GM12874 (cell line): ENCODE measurements at regions not wholly inside any gene's neighbourhood (a gene's known extent, or its start where the extent isn't known, plus 50 kb on each side); places are given as distances from the start of the nearest gene placed in this dataset.

Experiments
- CTCF ChIP-seq: IDR thresholded peaks from 2 replicates; pipeline ENCODE4 v1.5.1; 2011; ENCODE audit warnings: low read depth, mild to moderate bottlenecking, control low read depth, low read length, moderate library complexity; ENCODE audit not compliant: insufficient read depth

GRCh38 chr3:106034313-106034712 is 165.5 kb upstream of the CBLB start:
- TF ChIP-seq CTCF, result no peak

GRCh38 chr3:106035619-106036018 is 166.8 kb upstream of the CBLB start:
- TF ChIP-seq CTCF, result no peak

GRCh38 chr3:106036696-106037095 is 167.9 kb upstream of the CBLB start:
- no peak for TF ChIP-seq CTCF

- no peak for TF ChIP-seq CTCF
Measured at GRCh38 chr3:106047221-106047620, 178.4 kb upstream of the CBLB start.

- no peak for TF ChIP-seq CTCF
Measured at GRCh38 chr3:106048946-106049481, 180.2 kb upstream of the CBLB start.

- no peak for TF ChIP-seq CTCF
Measured at GRCh38 chr3:106049821-106050220, 181.0 kb upstream of the CBLB start.

GRCh38 chr3:106056931-106057330 is 188.1 kb upstream of the CBLB start:
- no peak for TF ChIP-seq CTCF

- no peak for TF ChIP-seq CTCF
Measured at GRCh38 chr3:106058475-106058874, 189.7 kb upstream of the CBLB start.
